Nephron (organoid): ENCODE measurements at regions not wholly inside any gene's neighbourhood (a gene's known extent, or its start where the extent isn't known, plus 50 kb on each side); places are given as distances from the start of the nearest gene placed in this dataset.

ENCODE experiments used
- H3K27ac Mint-ChIP-seq, 3 experiments: 2 replicates each; pipeline ENCODE4 v1.8.0; 2020; ENCODE audit warnings: mixed read lengths in 3 of 3, mild to moderate bottlenecking in 2 of 3, moderate library complexity in 1 of 3
- H3K27me3 Mint-ChIP-seq: 2 replicates; pipeline ENCODE4 v1.8.0; 2021; ENCODE audit warnings: low read depth, mild to moderate bottlenecking, moderate library complexity, mixed read lengths
- H3K36me3 Mint-ChIP-seq: 2 replicates; pipeline ENCODE4 v1.8.0; 2020; ENCODE audit warnings: low read depth, mixed read lengths
- H3K4me1 Mint-ChIP-seq: 2 replicates; pipeline ENCODE4 v1.8.0; 2020; ENCODE audit warnings: mixed read lengths
- H3K4me3 Mint-ChIP-seq, 3 experiments: 2 replicates each; pipeline ENCODE4 v1.8.0; 2020; ENCODE audit warnings: mild to moderate bottlenecking in 3 of 3, mixed read lengths in 3 of 3, moderate library complexity in 2 of 3
- H3K9me3 Mint-ChIP-seq: 2 replicates; pipeline ENCODE4 v1.8.0; 2020; ENCODE audit warnings: mixed read lengths
- CTCF ChIP-seq, 3 experiments: fragments of 200-600 bp; sonication (generic); IDR thresholded peaks; one replicate each; pipeline ENCODE4 v1.5.0; 2021; ENCODE audit warnings: antibody characterized with exemption in 3 of 3; ENCODE audit not compliant: unreplicated experiment in 3 of 3

- H3K36me3 Mint-ChIP-seq, result no peaks in the 10 kb centered on the region
- H3K27me3 Mint-ChIP-seq, result no peaks in the 10 kb centered on the region
- H3K4me3 Mint-ChIP-seq, result no peak overlapping the region
- H3K9me3 Mint-ChIP-seq, result no peaks in the 10 kb centered on the region
- no peaks in the 10 kb centered on the region for H3K4me1 Mint-ChIP-seq
- no peak for TF ChIP-seq CTCF (IDR thresholded peaks at IDR 0.05; ENCODE audit: unreplicated experiment in 3 of 3)
- H3K27ac Mint-ChIP-seq, result no peak overlapping the region
These were observed 164.1 kb downstream of the KITLG start for GRCh38 chr12:88416155-88416554.

- TF ChIP-seq CTCF (IDR thresholded peaks at IDR 0.05; ENCODE audit: unreplicated experiment in 3 of 3), result no peak
- Mint-ChIP-seq H3K27me3 (no peaks in the 10 kb centered on the region), H3K4me3 (no peak overlapping the region), H3K36me3 (no peaks in the 10 kb centered on the region), H3K27ac (no peak overlapping the region), H3K9me3 (no peaks in the 10 kb centered on the region), H3K4me1 (no peaks in the 10 kb centered on the region)
These were observed 163.5 kb downstream of the KITLG start for GRCh38 chr12:88416786-88417185.

- no peak for TF ChIP-seq CTCF (IDR thresholded peaks at IDR 0.05; ENCODE audit: unreplicated experiment in 3 of 3)
- no peaks in the 10 kb centered on the region for H3K27me3 Mint-ChIP-seq
- H3K9me3 Mint-ChIP-seq, result no peaks in the 10 kb centered on the region
- H3K4me3 Mint-ChIP-seq, result no peak overlapping the region
- no peaks in the 10 kb centered on the region for H3K4me1 Mint-ChIP-seq
- H3K27ac Mint-ChIP-seq, result no peak overlapping the region
- H3K36me3 Mint-ChIP-seq, result no peaks in the 10 kb centered on the region
These were observed 162.7 kb downstream of the KITLG start for GRCh38 chr12:88417531-88417930.

GRCh38 chr12:88418856-88419497 is 161.3 kb downstream of the KITLG start:
- H3K27ac Mint-ChIP-seq, result no peak overlapping the region
- H3K27me3 Mint-ChIP-seq, result no peaks in the 10 kb centered on the region
- no peaks in the 10 kb centered on the region for H3K4me1 Mint-ChIP-seq
- no peaks in the 10 kb centered on the region for H3K36me3 Mint-ChIP-seq
- no peaks in the 10 kb centered on the region for H3K9me3 Mint-ChIP-seq
- TF ChIP-seq CTCF (IDR thresholded peaks at IDR 0.05; ENCODE audit: unreplicated experiment in 3 of 3), result no peak
- no peak overlapping the region for H3K4me3 Mint-ChIP-seq

GRCh38 chr12:88419794-88420193 is 160.5 kb downstream of the KITLG start:
- Mint-ChIP-seq H3K9me3 (no peaks in the 10 kb centered on the region), H3K4me3 (no peak overlapping the region), H3K27me3 (no peaks in the 10 kb centered on the region), H3K4me1 (no peaks in the 10 kb centered on the region), H3K36me3 (no peaks in the 10 kb centered on the region), H3K27ac (no peak overlapping the region)
- TF ChIP-seq CTCF (IDR thresholded peaks at IDR 0.05; ENCODE audit: unreplicated experiment in 3 of 3), result no peak

- Mint-ChIP-seq H3K4me1 (no peaks in the 10 kb centered on the region), H3K27ac (no peak overlapping the region), H3K36me3 (no peaks in the 10 kb centered on the region), H3K9me3 (no peaks in the 10 kb centered on the region), H3K27me3 (no peaks in the 10 kb centered on the region), H3K4me3 (no peak overlapping the region)
- no peak for TF ChIP-seq CTCF (IDR thresholded peaks at IDR 0.05; ENCODE audit: unreplicated experiment in 3 of 3)
These were observed 159.8 kb downstream of the KITLG start for GRCh38 chr12:88420457-88420856.
